Neuronal stem cell (in vitro differentiated cells): ENCODE measurements at regions not wholly inside any gene's neighbourhood (a gene's known extent, or its start where the extent isn't known, plus 50 kb on each side); places are given as distances from the start of the nearest gene placed in this dataset.

Source experiments
- DNase-seq: peaks from one replicate; pipeline ENCODE4 v3.0.0-alpha.2; 2013; ENCODE audit warnings: low spot score
- H2AFZ ChIP-seq: one replicate; pipeline ENCODE4 v1.6.1; 2013; ENCODE audit warnings: mild to moderate bottlenecking, low read length, inconsistent platforms
- H2AK5ac ChIP-seq: 2 replicates; pipeline ENCODE4 v1.6.1; 2013; ENCODE audit warnings: low read depth, mild to moderate bottlenecking, inconsistent platforms, low read length, moderate library complexity, mixed read lengths
- H2BK120ac ChIP-seq: 2 replicates; pipeline ENCODE4 v1.6.1; 2013; ENCODE audit warnings: low read depth, mild to moderate bottlenecking, inconsistent platforms, low read length, moderate library complexity, mixed read lengths
- H2BK12ac ChIP-seq: one replicate; pipeline ENCODE4 v1.6.1; 2013; ENCODE audit warnings: low read length, inconsistent platforms
- H2BK15ac ChIP-seq: 2 replicates; pipeline ENCODE4 v1.6.1; 2013; ENCODE audit warnings: mild to moderate bottlenecking, low read length, inconsistent platforms, mixed read lengths
- H2BK5ac ChIP-seq: one replicate; pipeline ENCODE4 v1.6.1; 2013; ENCODE audit warnings: inconsistent platforms, mild to moderate bottlenecking, low read length, moderate library complexity
- H3K14ac ChIP-seq: one replicate; pipeline ENCODE4 v1.6.1; 2013; ENCODE audit warnings: low read length, inconsistent platforms
- H3K18ac ChIP-seq: 2 replicates; pipeline ENCODE4 v1.6.1; 2013; ENCODE audit warnings: low read length, inconsistent platforms
- H3K23ac ChIP-seq: 2 replicates; pipeline ENCODE4 v1.6.1; 2013; ENCODE audit warnings: low read depth, mild to moderate bottlenecking, mixed read lengths, low read length, inconsistent platforms; ENCODE audit not compliant: poor library complexity
- H3K27ac ChIP-seq: replicated peaks from 3 replicates; pipeline ENCODE4 v1.5.1; 2013; ENCODE audit warnings: low read length, inconsistent platforms
- H3K27me3 ChIP-seq, 3 experiments: 2 replicates each; pipeline ENCODE4 v1.6.1; 2013; ENCODE audit warnings: low read length in 3 of 3, mild to moderate bottlenecking in 2 of 3, inconsistent platforms in 1 of 3, low read depth in 1 of 3, mixed read lengths in 1 of 3, moderate library complexity in 1 of 3; ENCODE audit not compliant: control insufficient read depth in 3 of 3, insufficient read depth in 3 of 3
- H3K36me3 ChIP-seq, 2 donors: replicated peaks in 1 of 2; 2 replicates each; pipeline ENCODE4 v1.6.1; 2013; ENCODE audit warnings: low read length in 2 of 2; ENCODE audit not compliant: control insufficient read depth in 2 of 2, insufficient read depth in 2 of 2
- H3K4ac ChIP-seq: 2 replicates; pipeline ENCODE4 v1.6.1; 2013; ENCODE audit warnings: inconsistent platforms, mild to moderate bottlenecking, low read length, moderate library complexity
- H3K4me1 ChIP-seq, 2 donors: 1 replicate in 1 of 2; 2 replicates in 1 of 2; pipeline ENCODE4 v1.6.1; 2013; ENCODE audit warnings: low read length in 2 of 2, low read depth in 1 of 2; ENCODE audit not compliant: control insufficient read depth in 2 of 2, insufficient read depth in 1 of 2
- H3K4me2 ChIP-seq: one replicate; pipeline ENCODE4 v1.6.1; 2013; ENCODE audit warnings: mild to moderate bottlenecking, low read length, inconsistent platforms; ENCODE audit not compliant: insufficient read depth, poor library complexity, severe bottlenecking
- H3K4me3 ChIP-seq, 2 donors: 2 replicates each; pipeline ENCODE4 v1.5.1; 2013; ENCODE audit warnings: low read length in 2 of 2, mild to moderate bottlenecking in 2 of 2, inconsistent platforms in 1 of 2, moderate library complexity in 1 of 2
- H3K79me1 ChIP-seq: one replicate; pipeline ENCODE4 v1.6.1; 2013; ENCODE audit warnings: low read depth, mild to moderate bottlenecking, inconsistent platforms, low read length, moderate library complexity
- H3K9ac ChIP-seq: one replicate; pipeline ENCODE4 v1.6.1; 2013; ENCODE audit warnings: mild to moderate bottlenecking, low read depth, low read length, inconsistent platforms; ENCODE audit not compliant: poor library complexity
- H3K9me3 ChIP-seq, 2 donors: replicated peaks in 1 of 2; 2 replicates each; pipeline versions ENCODE3 to v1.6.1; 2013; ENCODE audit warnings: low read length in 2 of 2, mild to moderate bottlenecking in 2 of 2, inconsistent platforms in 1 of 2, low read depth in 1 of 2, mixed read lengths in 1 of 2, moderate library complexity in 1 of 2; ENCODE audit not compliant: control insufficient read depth in 2 of 2, insufficient read depth in 1 of 2
- H4K8ac ChIP-seq: one replicate; pipeline ENCODE4 v1.6.1; 2013; ENCODE audit warnings: low read depth, mild to moderate bottlenecking, inconsistent platforms, low read length, moderate library complexity
- H4K91ac ChIP-seq: one replicate; pipeline ENCODE4 v1.6.1; 2013; ENCODE audit warnings: low read length, low read depth, mild to moderate bottlenecking, inconsistent platforms; ENCODE audit not compliant: poor library complexity
- WGBS, 2 donors: extraction: QIAGEN DNeasy Blood & Tissue Kit; methylation state at CpG; one replicate each; pipeline ENCODE4 v1.1.7; 2013; ENCODE audit warnings: missing lambda C conversion rate in 2 of 2, mixed read lengths in 1 of 2; ENCODE audit not compliant: insufficient read length in 2 of 2, insufficient replicate concordance in 1 of 2; ENCODE audit errors: extremely low coverage in 2 of 2; 5-methylcytosine and 5-hydroxymethylcytosine counted together

- Histone ChIP-seq H3K79me1 (no peaks in the 10 kb centered on the region), H3K9ac (no peak overlapping the region), H3K18ac (peak overlapping the region; percentile 6), H3K9me3 (no peaks in the 10 kb centered on the region), H4K8ac (no peak overlapping the region), H2BK5ac (no peak overlapping the region), H2BK15ac (no peak overlapping the region), H3K4me2 (no peak overlapping the region), H3K23ac (no peak overlapping the region), H3K4me3 (no peak overlapping the region), H2BK120ac (no peak overlapping the region), H3K4ac (no peak overlapping the region), H4K91ac (no peak overlapping the region), H3K27ac (no peak overlapping the region), H2AFZ (no peak overlapping the region), H2BK12ac (no peak overlapping the region), H3K14ac (no peak overlapping the region), H3K27me3 (peaks cover 0 to 46% (median 0%) of the 10 kb centered on the region in 3 experiments), H3K36me3 (no peaks in the 10 kb centered on the region), H3K4me1 (peaks cover 9 to 14% of the 10 kb centered on the region in 2 donors), H2AK5ac (no peak overlapping the region)
- DNase-seq: no peak
- WGBS, 2 donors: no CpG with 5 or more reads among the region's 16 CpGs
Observed at GRCh38 chr20:1835186-1836035, 59.8 kb upstream of the SIRPA start.

GRCh38 chr20:1833728-1834726, 61.2 kb upstream of the SIRPA start:
- Histone ChIP-seq H2AFZ (no peak overlapping the region), H3K4ac (no peak overlapping the region), H3K4me1 (peaks cover 9 to 18% of the 10 kb centered on the region in 2 donors), H2BK12ac (no peak overlapping the region), H2AK5ac (no peak overlapping the region), H3K18ac (no peak overlapping the region), H3K4me2 (no peak overlapping the region), H3K23ac (no peak overlapping the region), H3K27ac (no peak overlapping the region), H3K9me3 (no peaks in the 10 kb centered on the region), H4K91ac (no peak overlapping the region), H3K79me1 (no peaks in the 10 kb centered on the region), H3K36me3 (no peaks in the 10 kb centered on the region), H3K27me3 (peaks cover 0 to 53% (median 0%) of the 10 kb centered on the region in 3 experiments), H3K9ac (no peak overlapping the region), H2BK120ac (no peak overlapping the region), H4K8ac (no peak overlapping the region), H3K4me3 (no peak overlapping the region), H2BK5ac (no peak overlapping the region), H3K14ac (no peak overlapping the region), H2BK15ac (no peak overlapping the region)
- no CpG with 5 or more reads among the region's 4 CpGs for WGBS, 2 donors
- no peak for DNase-seq

DNA sequence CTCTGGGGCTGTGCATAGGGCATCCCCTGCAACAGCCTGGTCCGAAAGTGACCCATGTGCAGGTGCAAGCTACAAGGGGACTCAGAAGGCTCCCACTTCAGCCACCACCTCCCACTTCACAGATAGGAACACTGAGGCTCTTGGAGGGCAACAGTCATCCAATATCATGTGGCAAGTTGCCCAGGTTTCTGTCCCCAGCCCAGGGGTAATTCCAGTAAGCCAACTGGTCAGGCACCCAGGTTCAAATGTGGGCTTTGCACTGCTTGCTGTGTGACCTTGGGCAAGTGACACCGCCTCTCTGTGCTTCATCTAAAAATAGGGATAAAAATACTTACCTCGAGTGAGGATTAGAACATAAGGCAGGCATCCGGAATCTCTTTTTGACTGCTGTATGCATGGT, 62.0 kb upstream of the SIRPA start:
- H4K8ac ChIP-seq: no peak overlapping the region
- no peak overlapping the region for H3K4me3 ChIP-seq
- H2BK12ac ChIP-seq: no peak overlapping the region
- no peak overlapping the region for H2BK5ac ChIP-seq
- no peak for DNase-seq
- no peaks in the 10 kb centered on the region for H3K36me3 ChIP-seq
- whole genome bisulfite sequencing, 2 donors: no CpG with 5 or more reads among the region's 4 CpGs
- no peak overlapping the region for H3K4ac ChIP-seq
- H3K4me1 ChIP-seq: peaks cover 3 to 13% of the 10 kb centered on the region in 2 donors
- no peaks in the 10 kb centered on the region for H3K9me3 ChIP-seq
- H3K14ac ChIP-seq: no peak overlapping the region
- H3K18ac ChIP-seq: no peak overlapping the region
- no peak overlapping the region for H2BK15ac ChIP-seq
- H3K79me1 ChIP-seq: no peaks in the 10 kb centered on the region
- H3K27ac ChIP-seq: no peak overlapping the region
- H2BK120ac ChIP-seq: no peak overlapping the region
- peak overlapping the region; percentile 50 for H2AK5ac ChIP-seq
- no peak overlapping the region for H2AFZ ChIP-seq
- H3K27me3 ChIP-seq: peaks cover 0 to 57% (median 0%) of the 10 kb centered on the region in 3 experiments
- H3K4me2 ChIP-seq: no peak overlapping the region
- no peak overlapping the region for H3K23ac ChIP-seq
- H3K9ac ChIP-seq: no peak overlapping the region
- H4K91ac ChIP-seq: no peak overlapping the region

- WGBS, 2 donors: no CpG with 5 or more reads among the region's 13 CpGs
Observed at GRCh38 chr20:1832634-1833033, 62.6 kb upstream of the SIRPA start.

More at GRCh38 chr20:1832634-1833033, 62.6 kb upstream of the SIRPA start:
- peaks cover 2 to 15% of the 10 kb centered on the region in 2 donors for H3K4me1 ChIP-seq
- H3K4me2 ChIP-seq: no peak overlapping the region
- no peak overlapping the region for H3K4me3 ChIP-seq
- peak overlapping the region; percentile 14 for H2BK15ac ChIP-seq
- DNase-seq: no peak
- H3K9me3 ChIP-seq: no peaks in the 10 kb centered on the region
- H2BK12ac ChIP-seq: no peak overlapping the region
- H3K27me3 ChIP-seq: peaks cover 0 to 57% (median 0%) of the 10 kb centered on the region in 3 experiments
- peak overlapping the region; percentile 47 for H2BK120ac ChIP-seq
- H2BK5ac ChIP-seq: peak overlapping the region; percentile 33
- H4K91ac ChIP-seq: no peak overlapping the region
- no peaks in the 10 kb centered on the region for H3K36me3 ChIP-seq
- no peaks in the 10 kb centered on the region for H3K79me1 ChIP-seq
- no peak overlapping the region for H3K4ac ChIP-seq
- H3K14ac ChIP-seq: no peak overlapping the region
- no peak overlapping the region for H2AFZ ChIP-seq
- peak overlapping the region; percentile 50 for H2AK5ac ChIP-seq
- no peak overlapping the region for H3K23ac ChIP-seq
- H4K8ac ChIP-seq: no peak overlapping the region
- H3K27ac ChIP-seq: no peak overlapping the region
- peak overlapping the region; percentile 32 for H3K18ac ChIP-seq
- no peak overlapping the region for H3K9ac ChIP-seq
